ENCODE measurements at regions not wholly inside any gene's neighbourhood (a gene's known extent, or its start where the extent isn't known, plus 50 kb on each side); places are given as distances from the start of the nearest gene placed in this dataset.

- DNase-seq = no peak
Observed at GRCh38 chrX:79645749-79646148, 278.6 kb upstream of the ITM2A start.

DNA sequence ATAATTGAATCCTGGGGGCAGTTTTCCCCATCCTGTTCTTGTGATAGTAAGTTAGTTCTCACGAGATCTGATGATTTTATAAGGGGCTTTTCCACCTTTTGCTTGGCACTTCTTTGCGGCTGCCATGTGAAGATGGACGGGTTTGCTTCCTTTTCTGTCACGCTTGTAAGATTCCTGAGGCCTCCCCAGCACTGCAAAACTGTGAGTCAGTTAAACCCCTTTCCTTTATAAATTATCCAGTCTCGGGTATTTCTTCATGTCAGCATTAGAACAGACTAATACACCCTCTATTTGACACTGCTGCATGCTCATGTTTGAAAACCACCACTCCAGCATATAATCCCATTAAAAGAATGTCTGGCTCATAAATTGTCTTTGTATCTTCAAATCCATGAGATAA lies 264.4 kb upstream of the ITM2A start:
- DNase-seq = no peak

- no peak for DNase-seq
Observed at GRCh38 chrX:79630033-79631009, 263.2 kb upstream of the ITM2A start.

GRCh38 chrX:79623098-79623762 lies 256.1 kb upstream of the ITM2A start:
- no peak for DNase-seq

DNA sequence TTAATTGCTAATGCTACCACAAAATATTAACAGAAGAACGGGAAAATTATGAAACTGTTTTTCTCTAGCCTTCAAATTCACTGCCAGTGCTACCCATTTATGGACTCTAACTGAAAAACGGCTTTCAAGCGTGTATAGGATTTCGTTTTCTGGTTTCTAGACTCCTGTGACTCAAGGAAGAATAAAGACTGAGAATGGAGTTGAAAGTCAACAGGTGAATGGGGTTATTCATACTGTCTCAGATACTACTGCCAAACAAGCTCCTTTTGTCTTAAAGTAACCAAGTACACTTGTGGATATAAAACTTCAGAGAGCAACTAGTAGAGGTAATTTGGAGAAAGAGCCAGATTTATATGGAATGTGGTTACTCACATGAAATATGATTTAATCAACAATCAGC lies 251.1 kb upstream of the ITM2A start:
- DNase-seq = no peak

GRCh38 chrX:79604364-79604763 lies 237.2 kb upstream of the ITM2A start:
- no peak for DNase-seq

DNA sequence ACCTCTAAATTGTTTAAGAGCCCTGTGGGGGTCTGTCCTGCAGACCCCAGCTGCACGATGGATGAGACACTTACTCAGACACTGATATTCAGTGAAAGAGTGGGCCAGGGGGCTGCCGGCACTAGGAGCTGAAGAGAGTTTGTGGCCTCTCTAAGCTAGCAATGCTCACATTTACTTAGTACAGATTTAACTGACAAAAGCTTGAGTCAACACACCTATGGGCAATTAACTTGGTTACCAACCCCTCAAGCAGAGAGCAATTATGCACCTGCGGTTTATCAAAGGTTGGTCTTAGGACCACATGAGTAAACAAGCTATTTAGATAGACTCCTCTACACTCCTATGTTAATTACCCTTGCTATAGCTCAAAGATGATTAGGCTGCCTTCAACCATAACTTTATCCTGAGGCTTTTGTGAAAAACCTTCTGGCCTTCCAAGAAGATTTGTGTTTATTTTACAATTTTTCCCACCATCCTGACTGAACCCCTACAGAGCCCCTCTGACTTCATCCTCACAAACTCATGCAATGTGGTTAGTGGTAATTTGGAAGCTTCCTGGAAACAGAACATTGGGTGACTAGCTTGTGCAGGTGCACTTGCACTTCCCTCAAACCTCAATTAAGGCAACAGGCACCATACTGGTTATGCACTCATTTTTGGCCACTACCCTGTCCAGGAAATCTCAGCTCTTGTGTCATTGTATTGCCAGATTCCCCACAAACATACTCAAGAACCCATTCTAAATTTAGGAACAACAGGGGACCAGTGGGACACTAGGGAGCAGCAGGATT lies 234.4 kb upstream of the ITM2A start:
- DNase-seq = no peak

GRCh38 chrX:79592259-79592658 lies 225.1 kb upstream of the ITM2A start:
- DNase-seq = no peak

- DNase-seq = no peak
Observed at GRCh38 chrX:79588233-79588632, 221.1 kb upstream of the ITM2A start.

DNA sequence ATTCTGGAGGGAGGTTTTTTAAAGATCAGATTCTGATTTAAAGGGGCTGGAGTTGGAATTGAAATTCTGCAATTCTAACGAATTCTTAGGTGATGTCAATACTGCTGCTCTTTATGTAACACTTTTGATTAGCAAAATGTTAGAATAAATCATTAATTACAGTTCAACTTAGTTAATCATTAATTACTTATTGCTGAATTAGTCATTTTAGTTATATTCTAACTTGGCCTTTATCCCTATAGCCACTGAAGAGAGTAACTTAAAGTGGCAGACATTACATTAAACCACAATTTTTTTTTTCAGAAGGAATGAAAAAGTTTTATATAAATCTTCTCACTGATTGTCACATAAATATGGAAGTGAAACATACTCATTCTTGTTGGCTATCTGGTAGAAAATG lies 206.6 kb upstream of the ITM2A start:
- DNase-seq = no peak

DNA sequence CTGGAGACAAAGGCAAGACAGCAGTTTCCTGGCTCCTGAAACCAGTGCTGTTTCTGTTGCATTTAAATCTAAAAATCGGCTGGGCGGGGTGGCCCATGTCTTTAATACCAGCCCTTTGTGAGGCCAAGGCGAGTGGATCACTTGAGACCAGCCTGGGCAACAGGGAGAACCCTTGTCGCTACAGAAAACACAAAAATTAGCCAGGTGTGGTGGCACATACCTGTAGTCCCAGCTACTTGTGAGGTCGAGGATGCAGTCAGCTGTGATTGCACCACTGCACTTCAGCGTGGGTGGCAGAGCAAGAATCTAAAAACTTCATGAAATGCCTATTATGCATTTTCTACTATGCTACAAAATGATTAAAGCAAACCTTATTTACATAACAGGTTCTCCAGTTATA lies 205.4 kb upstream of the ITM2A start:
- DNase-seq = no peak

DNA sequence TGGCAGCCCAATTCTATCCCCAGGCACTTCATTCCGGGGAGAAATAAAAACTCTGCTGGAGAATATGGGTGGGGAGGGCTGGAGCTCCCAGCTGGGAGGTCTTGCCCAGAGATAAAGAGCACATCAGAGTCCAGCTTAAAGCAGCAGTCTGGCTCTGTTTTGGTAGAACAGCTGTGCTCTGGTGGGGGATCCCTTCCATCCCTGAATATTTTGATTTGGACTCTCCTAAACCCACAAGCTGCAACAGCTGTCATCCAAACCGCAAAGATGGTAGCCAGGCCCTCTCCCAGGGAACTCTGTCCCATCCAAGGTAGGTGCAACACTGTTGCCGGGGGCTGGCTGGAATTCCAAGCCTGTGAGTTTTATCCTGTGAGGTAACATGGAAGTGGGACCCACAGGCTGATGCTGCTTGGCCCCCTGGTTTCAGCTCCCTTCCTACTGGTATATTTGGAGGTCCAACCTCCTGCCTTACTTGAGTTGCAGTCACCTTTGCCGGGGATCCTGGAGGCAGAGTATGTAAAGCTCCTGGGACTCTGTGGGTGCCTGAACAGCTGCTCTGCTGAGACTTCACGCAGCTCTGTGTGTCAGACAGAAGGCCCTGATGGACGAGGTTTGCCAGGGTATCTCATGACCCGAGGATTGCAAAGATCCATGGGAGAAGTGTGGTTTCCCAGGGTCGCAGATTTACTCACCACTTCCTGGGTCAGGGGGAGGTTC lies 203.5 kb upstream of the ITM2A start:
- DNase-seq = no peak

DNA sequence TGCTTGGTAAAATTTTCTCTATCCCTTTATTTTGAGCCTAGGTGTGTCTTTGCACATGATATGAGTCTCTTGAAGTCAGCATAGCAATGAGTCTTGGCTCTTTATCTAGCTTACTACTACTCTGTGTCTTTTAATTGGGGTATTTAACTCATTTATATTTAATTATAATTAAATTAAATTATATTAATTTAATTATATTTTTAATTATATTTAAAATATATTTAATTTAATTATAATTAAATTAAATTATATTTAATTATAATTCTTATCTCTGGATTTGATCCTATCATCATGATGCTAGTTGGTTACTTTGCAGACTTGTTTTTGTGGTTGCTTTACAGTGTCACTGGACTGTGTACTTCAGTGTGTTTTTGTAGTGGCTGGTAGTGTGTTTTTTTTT lies 201.2 kb upstream of the ITM2A start:
- no peak for DNase-seq

DNA sequence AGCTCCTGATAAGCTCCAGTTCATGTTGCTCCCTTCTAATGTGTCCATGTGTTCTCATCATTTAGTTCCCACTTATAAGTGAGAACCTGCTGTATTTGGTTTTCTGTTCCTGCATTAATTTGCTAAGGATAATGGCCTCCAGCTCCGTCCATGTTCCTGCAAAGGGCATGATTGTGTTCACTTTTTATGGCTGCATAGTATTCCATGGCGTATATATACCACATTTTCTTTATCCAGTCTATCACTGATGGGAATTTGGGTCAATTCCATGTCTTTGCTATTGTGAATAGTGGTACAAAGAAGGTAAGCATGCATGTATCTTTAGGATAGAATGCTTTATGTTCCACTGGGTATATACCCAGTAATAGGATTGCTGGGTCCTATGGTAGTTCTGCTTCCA lies 197.2 kb upstream of the ITM2A start:
- DNase-seq = no peak

DNA sequence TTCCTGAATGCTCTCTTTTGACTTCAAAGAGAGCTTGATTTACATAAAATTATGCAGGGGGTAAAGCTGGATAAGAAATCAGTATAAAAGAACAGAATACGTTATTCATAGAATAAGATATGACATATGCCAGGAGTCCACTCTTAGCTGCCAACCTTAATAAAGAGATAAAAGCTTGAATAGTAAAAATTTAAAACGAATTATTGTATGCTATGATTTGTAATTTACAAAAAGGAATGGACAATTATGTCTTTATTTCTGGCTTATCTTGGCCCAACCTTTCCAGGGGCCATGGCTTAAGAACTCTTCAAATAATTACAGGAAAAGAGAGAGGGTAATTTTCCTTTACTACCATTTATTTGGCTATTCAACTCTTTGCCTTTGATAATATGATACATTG lies 192.2 kb upstream of the ITM2A start:
- no peak for DNase-seq

DNA sequence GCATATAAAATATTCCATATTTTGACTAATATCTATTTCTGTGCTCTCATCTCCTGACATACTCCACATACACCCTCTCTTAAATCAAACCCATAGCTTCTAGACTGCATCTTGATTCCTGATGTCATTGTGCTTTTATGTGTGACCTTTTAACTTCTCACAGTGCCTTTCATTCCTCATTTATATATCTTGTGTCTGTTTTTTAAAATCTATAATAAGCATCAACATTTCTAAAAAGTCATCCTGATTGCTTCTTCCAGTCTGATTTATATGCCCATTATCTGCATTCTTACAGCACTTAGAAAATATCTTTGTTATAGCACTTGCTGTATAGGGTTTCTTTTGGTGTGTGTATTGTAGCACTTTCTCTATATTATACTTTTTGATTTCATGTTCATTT lies 190.1 kb upstream of the ITM2A start:
- no peak for DNase-seq

- DNase-seq = no peak
Observed at GRCh38 chrX:79556800-79557199, 189.7 kb upstream of the ITM2A start.

GRCh38 chrX:79530310-79531108 lies 163.4 kb upstream of the ITM2A start:
- no peak for DNase-seq

DNA sequence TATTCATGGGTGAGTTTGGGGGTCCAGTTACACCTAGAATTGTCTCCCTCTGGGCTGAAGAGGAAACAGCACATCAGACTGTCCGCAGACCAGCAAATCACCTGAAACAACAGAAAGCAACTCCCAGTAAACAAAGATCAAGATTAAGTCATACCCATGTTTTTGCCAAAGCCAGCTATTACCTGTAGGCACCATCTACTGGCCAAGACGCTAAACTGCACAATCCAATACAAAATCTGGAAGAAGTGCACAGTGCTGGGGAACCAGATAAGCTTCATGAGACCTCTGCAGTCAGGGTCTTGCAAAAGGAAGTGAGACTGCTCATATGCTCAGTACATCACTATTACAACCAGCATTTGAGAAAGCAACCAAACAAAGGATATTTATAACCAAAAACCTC lies 157.5 kb upstream of the ITM2A start:
- no peak for DNase-seq

DNA sequence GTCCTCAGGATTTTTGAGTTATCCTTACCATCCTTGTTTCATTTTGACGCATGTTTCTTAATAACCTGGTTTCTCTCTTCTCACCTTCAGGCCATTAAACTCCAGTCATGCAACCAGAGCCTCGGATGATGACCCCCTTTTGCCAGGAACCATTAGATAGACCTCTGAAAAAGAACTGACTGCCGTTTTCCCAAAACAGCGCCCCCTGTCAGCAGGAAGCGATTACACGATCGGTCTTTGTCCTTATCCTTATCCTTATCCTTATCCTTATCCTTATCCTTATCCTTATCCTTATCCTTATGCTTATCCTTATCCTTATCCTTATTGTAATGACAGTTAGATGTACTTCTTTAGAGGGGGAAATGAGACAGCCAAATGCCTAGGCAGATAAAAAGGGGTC lies 148.4 kb upstream of the ITM2A start:
- no peak for DNase-seq

DNA sequence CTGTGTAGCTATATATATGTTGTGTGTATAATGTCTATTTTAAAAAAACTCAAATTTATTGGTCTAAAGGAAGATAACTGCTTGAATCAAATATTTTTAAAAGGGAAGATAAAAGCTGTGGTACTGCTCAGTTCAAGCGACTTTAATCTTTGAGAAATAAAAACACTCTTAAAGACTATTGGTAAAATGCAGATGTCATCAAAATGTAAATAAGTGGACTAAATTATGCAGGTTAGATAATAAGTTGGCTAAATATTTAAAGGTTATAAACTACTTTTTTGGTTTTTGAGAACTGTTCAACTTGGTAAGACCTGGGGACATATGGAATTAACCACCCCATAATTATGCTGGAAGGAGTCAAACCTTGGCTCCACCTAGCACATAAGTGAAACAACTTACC lies 144.7 kb upstream of the ITM2A start:
- no peak for DNase-seq

GRCh38 chrX:79506001-79506400 lies 138.9 kb upstream of the ITM2A start:
- no peak for DNase-seq
